H1 (cell line): ENCODE measurements at regions not wholly inside any gene's neighbourhood (a gene's known extent, or its start where the extent isn't known, plus 50 kb on each side); places are given as distances from the start of the nearest gene placed in this dataset.

Experiments used
- CTCF ChIA-PET: fragments of 300-600 bp; sonication (Branson Sonifier 250); formaldehyde crosslinking; loops from one replicate; lab custom pipeline; 2021; ENCODE audit not compliant: partially characterized antibody; lab: Charles Lee
- POLR2A ChIA-PET: fragments of 300-600 bp; sonication (Branson Sonifier 250); formaldehyde crosslinking; loops from one replicate; lab custom pipeline; 2021; ENCODE audit warnings: inconsistent platforms; ENCODE audit not compliant: partially characterized antibody; lab: Charles Lee
- DNase-seq, 2 experiments: peaks; one replicate each; pipeline versions ENCODE4 v3.0.0 to v3.0.0-alpha.2; 2010 to 2022; ENCODE audit warnings: low spot score in 2 of 2, low read depth in 1 of 2, mixed read lengths in 1 of 2
- FAIRE-seq: peaks from 2 replicates; lab custom pipeline; 2011; peaks lifted over from hg19 to GRCh38; lab: Jason Lieb, UNC
- H2AFZ ChIP-seq: 2 replicates; pipeline ENCODE4 v1.8.1; 2012; ENCODE audit warnings: low read length, inconsistent platforms
- H2AK5ac ChIP-seq: 2 replicates; pipeline ENCODE4 v1.6.1; 2013; ENCODE audit warnings: low read depth, low read length
- H2BK120ac ChIP-seq: replicated peaks from 2 replicates; pipeline ENCODE3; 2013; ENCODE audit warnings: low read depth, low read length, inconsistent platforms
- H2BK12ac ChIP-seq: 2 replicates; pipeline ENCODE4 v1.6.1; 2013; ENCODE audit warnings: low read depth, low read length
- H2BK15ac ChIP-seq: 2 replicates; pipeline ENCODE4 v1.6.1; 2013; ENCODE audit warnings: low read length
- H2BK20ac ChIP-seq: 2 replicates; pipeline ENCODE4 v1.6.1; 2013; ENCODE audit warnings: low read length
- H2BK5ac ChIP-seq: 2 replicates; pipeline ENCODE4 v1.6.1; 2013; ENCODE audit warnings: low read depth, low read length
- H3K14ac ChIP-seq: 2 replicates; pipeline ENCODE4 v1.6.1; 2013; ENCODE audit warnings: inconsistent platforms; ENCODE audit not compliant: insufficient read length
- H3K18ac ChIP-seq: 2 replicates; pipeline ENCODE4 v1.6.1; 2013; ENCODE audit warnings: low read length; ENCODE audit errors: extremely low read depth
- H3K23ac ChIP-seq: 2 replicates; pipeline ENCODE4 v1.6.1; 2013; ENCODE audit warnings: inconsistent platforms; ENCODE audit not compliant: insufficient read length
- H3K23me2 ChIP-seq: 2 replicates; pipeline ENCODE4 v1.6.1; 2013; ENCODE audit warnings: low read depth, low read length
- H3K27ac ChIP-seq: 2 replicates; pipeline ENCODE4 v1.6.1; 2011; ENCODE audit warnings: low read depth, low read length, inconsistent platforms
- H3K27me3 ChIP-seq, 4 experiments: replicated peaks in 1 of 4; 1 replicate in 1 of 4; 2 replicates in 3 of 4; pipeline versions ENCODE4 v1.6.1 to v1.8.1; 2011 to 2013; ENCODE audit warnings: low read length in 3 of 4, mild to moderate bottlenecking in 3 of 4, inconsistent platforms in 2 of 4, mixed read lengths in 2 of 4, moderate library complexity in 1 of 4; ENCODE audit not compliant: control insufficient read depth in 3 of 4, insufficient read depth in 3 of 4; ENCODE audit errors: extremely low read depth in 1 of 4
- H3K36me3 ChIP-seq, 4 experiments: 2 replicates each; pipeline versions ENCODE4 v1.6.1 to v1.8.1; 2011 to 2013; ENCODE audit warnings: mild to moderate bottlenecking in 4 of 4, low read length in 3 of 4, moderate library complexity in 2 of 4, control low read depth in 1 of 4, inconsistent platforms in 1 of 4; ENCODE audit not compliant: insufficient read depth in 4 of 4, control insufficient read depth in 2 of 4
- H3K4ac ChIP-seq: replicated peaks from 2 replicates; pipeline ENCODE3; 2013; ENCODE audit warnings: low read length, low read depth, mixed read lengths, inconsistent platforms; ENCODE audit not compliant: insufficient read length
- H3K4me1 ChIP-seq, 4 experiments: replicated peaks in 1 of 4; 1 replicate in 1 of 4; 2 replicates in 3 of 4; pipeline versions ENCODE4 v1.6.1 to v1.8.1; 2011 to 2013; ENCODE audit warnings: low read length in 3 of 4, inconsistent platforms in 2 of 4, mixed read lengths in 1 of 4; ENCODE audit not compliant: insufficient read depth in 4 of 4, control insufficient read depth in 3 of 4
- H3K4me2 ChIP-seq, 2 experiments: 2 replicates each; pipeline versions ENCODE4 v1.6.1 to v1.8.1; 2011 to 2013; ENCODE audit warnings: low read depth in 2 of 2, low read length in 2 of 2, control low read depth in 1 of 2, inconsistent platforms in 1 of 2, mild to moderate bottlenecking in 1 of 2; ENCODE audit not compliant: insufficient read depth in 1 of 2
- H3K4me3 ChIP-seq, 4 experiments: fragments of 200-600, 300-600 bp in 1 of 4; sonication (generic), shearing (Covaris generic), sonication (Bioruptor Twin) in 1 of 4; 2 replicates each; pipeline versions ENCODE4 v1.5.1 to v1.8.1; 2011 to 2016; ENCODE audit warnings: low read length in 4 of 4, low read depth in 3 of 4, control low read depth in 2 of 4, inconsistent platforms in 2 of 4, mild to moderate bottlenecking in 2 of 4, mixed read lengths in 1 of 4, moderate library complexity in 1 of 4; ENCODE audit not compliant: insufficient read depth in 2 of 4; ENCODE audit errors: extremely low read depth in 1 of 4
- H3K56ac ChIP-seq: replicated peaks from 2 replicates; pipeline ENCODE3; 2013; ENCODE audit warnings: low read depth, mild to moderate bottlenecking, mixed read lengths, low read length, inconsistent platforms; ENCODE audit not compliant: insufficient read length
- H3K79me1 ChIP-seq: 2 replicates; pipeline ENCODE4 v1.6.1; 2013; ENCODE audit warnings: low read depth, low read length, control low read depth
- H3K79me2 ChIP-seq, 2 experiments: 2 replicates each; pipeline versions ENCODE4 v1.6.1 to v1.8.1; 2012 to 2013; ENCODE audit warnings: low read length in 2 of 2, mild to moderate bottlenecking in 2 of 2, inconsistent platforms in 1 of 2; ENCODE audit not compliant: insufficient read depth in 2 of 2, control insufficient read depth in 1 of 2
- H3K9ac ChIP-seq, 4 experiments: replicated peaks in 1 of 4; 1 replicate in 1 of 4; 2 replicates in 3 of 4; pipeline versions ENCODE4 v1.6.1 to v1.8.1; 2011 to 2013; ENCODE audit warnings: low read depth in 3 of 4, low read length in 3 of 4, control low read depth in 2 of 4, mild to moderate bottlenecking in 2 of 4, moderate library complexity in 2 of 4, inconsistent platforms in 1 of 4; ENCODE audit errors: extremely low read depth in 1 of 4
- H3K9me3 ChIP-seq, 2 experiments: 2 replicates each; pipeline versions ENCODE4 v1.6.1 to v1.8.1; 2012 to 2013; ENCODE audit warnings: mild to moderate bottlenecking in 2 of 2, moderate library complexity in 2 of 2, control low read depth in 1 of 2, inconsistent platforms in 1 of 2, low read depth in 1 of 2, low read length in 1 of 2, mixed read lengths in 1 of 2; ENCODE audit not compliant: insufficient read depth in 2 of 2
- H4K20me1 ChIP-seq, 2 experiments: replicated peaks in 1 of 2; 2 replicates each; pipeline versions ENCODE3 to v1.8.1; 2011 to 2013; ENCODE audit warnings: inconsistent platforms in 2 of 2, low read length in 2 of 2, mild to moderate bottlenecking in 1 of 2; ENCODE audit not compliant: insufficient read depth in 2 of 2, control insufficient read depth in 1 of 2
- H4K5ac ChIP-seq: 2 replicates; pipeline ENCODE4 v1.6.1; 2013; ENCODE audit warnings: low read length, low read depth, mixed read lengths, inconsistent platforms; ENCODE audit not compliant: insufficient read length
- H4K8ac ChIP-seq: 2 replicates; pipeline ENCODE4 v1.8.0; 2013; ENCODE audit warnings: mild to moderate bottlenecking, moderate library complexity, low read length, inconsistent platforms; ENCODE audit not compliant: insufficient read depth; ENCODE audit errors: extremely low read depth
- H4K91ac ChIP-seq: replicated peaks from 2 replicates; pipeline ENCODE3; 2013; ENCODE audit warnings: low read length, mixed read lengths, inconsistent platforms; ENCODE audit not compliant: insufficient read length
- ASH2L ChIP-seq: fragments of 200-600, 300-600 bp; sonication (generic); IDR thresholded peaks from one replicate; pipeline ENCODE4 v1.7.1; 2017; ENCODE audit warnings: low read length
- BACH1 ChIP-seq: IDR thresholded peaks from 2 replicates; pipeline ENCODE4 v1.6.1; 2012; ENCODE audit warnings: low read length, improper control_type of control experiment
- BCL11A ChIP-seq, 2 experiments: IDR thresholded peaks; one replicate each; pipeline ENCODE4 v1.6.1; 2011; ENCODE audit warnings: low read depth in 2 of 2, low read length in 2 of 2, mild to moderate bottlenecking in 2 of 2
- CBX5 ChIP-seq: fragments of 300-800, 300-1000 bp; sonication (generic); IDR thresholded peaks from 2 replicates; pipeline ENCODE4 v1.7.1; 2016; ENCODE audit warnings: antibody characterized with exemption, low read length, low read depth
- CBX8 ChIP-seq: fragments of 300-800, 300-1000 bp; sonication (generic); IDR thresholded peaks from 2 replicates; pipeline ENCODE4 v1.7.1; 2016; ENCODE audit warnings: low read depth, low read length, borderline replicate concordance
- CHD2 ChIP-seq: IDR thresholded peaks from 2 replicates; pipeline ENCODE4 v1.6.1; 2012; ENCODE audit warnings: low read length, improper control_type of control experiment
- EP300 ChIP-seq, 2 experiments: IDR thresholded peaks; 1 replicate in 1 of 2; 2 replicates in 1 of 2; pipeline ENCODE4 v1.6.1; 2011 to 2012; ENCODE audit warnings: low read depth in 2 of 2, low read length in 2 of 2, mild to moderate bottlenecking in 2 of 2, borderline replicate concordance in 1 of 2, inconsistent platforms in 1 of 2, moderate library complexity in 1 of 2
- HDAC2 ChIP-seq, 2 experiments: fragments of 300-600 bp in 1 of 2; sonication (generic) in 1 of 2; IDR thresholded peaks; 2 replicates each; pipeline ENCODE4 v1.6.1; 2011 to 2012; ENCODE audit warnings: low read depth in 2 of 2, low read length in 2 of 2, mild to moderate bottlenecking in 2 of 2, moderate library complexity in 2 of 2, borderline replicate concordance in 1 of 2, inconsistent platforms in 1 of 2
- HDAC6 ChIP-seq: IDR thresholded peaks from one replicate; pipeline ENCODE4 v1.7.1; 2012; ENCODE audit warnings: low read depth, mild to moderate bottlenecking, inconsistent platforms, low read length, moderate library complexity
- NANOG ChIP-seq: IDR thresholded peaks from 2 replicates; pipeline ENCODE4 v1.6.1; 2011; ENCODE audit warnings: low read length, low read depth, mild to moderate bottlenecking, inconsistent platforms; ENCODE audit not compliant: insufficient read depth, poor library complexity, severe bottlenecking
- SIX5 ChIP-seq: IDR thresholded peaks from 2 replicates; pipeline ENCODE4 v1.6.1; 2011; ENCODE audit warnings: mild to moderate bottlenecking, low read depth, low read length
- SP1 ChIP-seq: IDR thresholded peaks from 2 replicates; pipeline ENCODE4 v1.6.1; 2011; ENCODE audit warnings: low read depth, low read length
- SUZ12 ChIP-seq: fragments of 200-600 bp; sonication (generic); IDR thresholded peaks from 2 replicates; pipeline ENCODE4 v1.6.1; 2012; ENCODE audit warnings: mild to moderate bottlenecking, inconsistent platforms, low read length, moderate library complexity, mixed read lengths
- TAF1 ChIP-seq: IDR thresholded peaks from 2 replicates; pipeline ENCODE4 v1.6.1; 2011; ENCODE audit warnings: mild to moderate bottlenecking, low read depth, low read length
- TEAD4 ChIP-seq: IDR thresholded peaks from 2 replicates; pipeline ENCODE4 v1.6.1; 2012; ENCODE audit warnings: low read depth, low read length, inconsistent platforms, mixed read lengths
- WGBS, 2 experiments: shearing (Covaris generic) in 1 of 2; methylation state at CpG; one replicate each; pipeline versions ENCODE4 v1.1.6 to v1.1.7; 2013 to 2015; ENCODE audit warnings: low lambda C conversion rate in 2 of 2, mixed read lengths in 2 of 2, inconsistent platforms in 1 of 2, low coverage in 1 of 2, missing lambda C conversion rate in 1 of 2; ENCODE audit not compliant: insufficient replicate concordance in 2 of 2, insufficient coverage in 1 of 2, insufficient read length in 1 of 2; ENCODE audit errors: extremely low coverage in 1 of 2, missing lambda C conversion rate in 1 of 2; 5-methylcytosine and 5-hydroxymethylcytosine counted together

GRCh38 chr2:146305164-146305563 is 1539.7 kb upstream of the ACVR2A start:
- DNase-seq (no peak), FAIRE-seq (no peak)
- no peak overlapping the region for H3K4me2 ChIP-seq
- no peaks in the 10 kb centered on the region; a peak in 1 of 4 replicates for H3K9me3 ChIP-seq
- H3K36me3 ChIP-seq: no peaks in the 10 kb centered on the region
- no peaks in the 10 kb centered on the region for H3K79me1 ChIP-seq
- ChIA-PET CTCF (interaction anchor here (0.7 to 1.1 kb wide), 2 partner anchors 1295 to 1416 kb away, joined by 3 read pairs; no protein-coding TSS in a partner anchor), POLR2A (no interaction called here)
- H4K5ac ChIP-seq: no peak overlapping the region
- no peak overlapping the region for H4K91ac ChIP-seq
- no peak overlapping the region for H3K23ac ChIP-seq
- H2BK12ac ChIP-seq: no peak overlapping the region
- H2BK20ac ChIP-seq: no peak overlapping the region
- H2BK120ac ChIP-seq: no peak overlapping the region
- H3K14ac ChIP-seq: no peak overlapping the region
- no peak overlapping the region for H3K18ac ChIP-seq
- no peaks in the 10 kb centered on the region for H3K79me2 ChIP-seq
- H3K23me2 ChIP-seq: no peaks in the 10 kb centered on the region
- no peak overlapping the region for H2BK5ac ChIP-seq
- H2AFZ ChIP-seq: no peak overlapping the region
- H4K8ac ChIP-seq: no peak overlapping the region
- no peaks in the 10 kb centered on the region for H4K20me1 ChIP-seq
- TF ChIP-seq NANOG (no peak), CBX8 (no peak), BACH1 (no peak), BCL11A (IDR thresholded peaks at IDR 0.05; ENCODE audit: low read depth in 2 of 2, low read length in 2 of 2) (no peak), TEAD4 (no peak), SUZ12 (no peak), CHD2 (no peak), EP300 (IDR thresholded peaks at IDR 0.05; ENCODE audit: borderline replicate concordance in 1 of 2, low read depth in 2 of 2, low read length in 2 of 2) (no peak), SP1 (no peak), TAF1 (no peak), CBX5 (no peak), HDAC2 (IDR thresholded peaks at IDR 0.05; ENCODE audit: borderline replicate concordance in 1 of 2, low read depth in 2 of 2, low read length in 2 of 2) (no peak), SIX5 (no peak), HDAC6 (no peak), ASH2L (no peak)
- H3K56ac ChIP-seq: no peak overlapping the region
- H3K27ac ChIP-seq: no peak overlapping the region
- no peak overlapping the region for H3K9ac ChIP-seq
- WGBS, 2 experiments: 92% methylated on average over 3 of the region's 3 CpGs; no CpG with 5 or more reads in 1 of the 2 experiments
- H3K4me3 ChIP-seq: no peak overlapping the region
- H3K4ac ChIP-seq: no peak overlapping the region
- H3K4me1 ChIP-seq: no peaks in the 10 kb centered on the region
- no peak overlapping the region for H2BK15ac ChIP-seq
- H3K27me3 ChIP-seq: no peaks in the 10 kb centered on the region
- H2AK5ac ChIP-seq: no peak overlapping the region
